ENCODE measurements at regions not wholly inside any gene's neighbourhood (a gene's known extent, or its start where the extent isn't known, plus 50 kb on each side); places are given as distances from the start of the nearest gene placed in this dataset.

GRCh38 chr20:40463171-40463570 is 225.9 kb downstream of the MAFB start:
- no peak for TF ChIP-seq EZH2phosphoT487 (conservative IDR thresholded peaks at IDR 0.05; ENCODE audit: low read length)
- TF ChIP-seq, protein P1, sequence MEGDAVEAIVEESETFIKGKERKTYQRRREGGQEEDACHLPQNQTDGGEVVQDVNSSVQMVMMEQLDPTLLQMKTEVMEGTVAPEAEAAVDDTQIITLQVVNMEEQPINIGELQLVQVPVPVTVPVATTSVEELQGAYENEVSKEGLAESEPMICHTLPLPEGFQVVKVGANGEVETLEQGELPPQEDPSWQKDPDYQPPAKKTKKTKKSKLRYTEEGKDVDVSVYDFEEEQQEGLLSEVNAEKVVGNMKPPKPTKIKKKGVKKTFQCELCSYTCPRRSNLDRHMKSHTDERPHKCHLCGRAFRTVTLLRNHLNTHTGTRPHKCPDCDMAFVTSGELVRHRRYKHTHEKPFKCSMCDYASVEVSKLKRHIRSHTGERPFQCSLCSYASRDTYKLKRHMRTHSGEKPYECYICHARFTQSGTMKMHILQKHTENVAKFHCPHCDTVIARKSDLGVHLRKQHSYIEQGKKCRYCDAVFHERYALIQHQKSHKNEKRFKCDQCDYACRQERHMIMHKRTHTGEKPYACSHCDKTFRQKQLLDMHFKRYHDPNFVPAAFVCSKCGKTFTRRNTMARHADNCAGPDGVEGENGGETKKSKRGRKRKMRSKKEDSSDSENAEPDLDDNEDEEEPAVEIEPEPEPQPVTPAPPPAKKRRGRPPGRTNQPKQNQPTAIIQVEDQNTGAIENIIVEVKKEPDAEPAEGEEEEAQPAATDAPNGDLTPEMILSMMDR (IDR thresholded peaks at IDR 0.05; ENCODE audit: insufficient read depth, low read length, poor library complexity, severe bottlenecking) = no peak

All from SU-DHL-6 (cell line).